GM12892 (cell line): ENCODE measurements at regions not wholly inside any gene's neighbourhood (a gene's known extent, or its start where the extent isn't known, plus 50 kb on each side); places are given as distances from the start of the nearest gene placed in this dataset.

Experiments used
- POLR2A ChIP-seq: IDR thresholded peaks from 2 replicates; pipeline ENCODE4 v1.6.1; 2011; ENCODE audit warnings: low read depth, low read length, control low read depth
- POLR2AphosphoS5 ChIP-seq: IDR thresholded peaks from 2 replicates; pipeline ENCODE4 v1.6.1; 2011; ENCODE audit warnings: low read depth, low read length, control low read depth
- TAF1 ChIP-seq: IDR thresholded peaks from 2 replicates; pipeline ENCODE4 v1.6.1; 2011; ENCODE audit warnings: low read depth, mild to moderate bottlenecking, control low read depth, low read length, borderline replicate concordance

GRCh38 chr14:22381408-22381760 is 207.6 kb downstream of the DAD1 start:
- no peak for TF ChIP-seq POLR2A
- no peak for TF ChIP-seq POLR2AphosphoS5
- no peak for TF ChIP-seq TAF1
